Lower leg skin (tissue), 3 donors: ENCODE measurements at regions not wholly inside any gene's neighbourhood (a gene's known extent, or its start where the extent isn't known, plus 50 kb on each side); places are given as distances from the start of the nearest gene placed in this dataset.

ENCODE experiments used
- POLR2A ChIP-seq, 2 donors: fragments of 450-650 bp; IDR thresholded peaks; one replicate each; pipeline ENCODE4 v1.6.1; 2016 to 2017; ENCODE audit warnings: antibody characterized with exemption in 2 of 2, mild to moderate bottlenecking in 1 of 2, moderate library complexity in 1 of 2
- TF ChIP-seq, protein P1 (sequence below), 3 donors: fragments of 450-650 bp; IDR thresholded peaks; one replicate each; pipeline ENCODE4 v1.5.1; 2016; ENCODE audit warnings: antibody characterized with exemption in 3 of 3, mild to moderate bottlenecking in 3 of 3, moderate library complexity in 2 of 3

- TF ChIP-seq, protein P1, sequence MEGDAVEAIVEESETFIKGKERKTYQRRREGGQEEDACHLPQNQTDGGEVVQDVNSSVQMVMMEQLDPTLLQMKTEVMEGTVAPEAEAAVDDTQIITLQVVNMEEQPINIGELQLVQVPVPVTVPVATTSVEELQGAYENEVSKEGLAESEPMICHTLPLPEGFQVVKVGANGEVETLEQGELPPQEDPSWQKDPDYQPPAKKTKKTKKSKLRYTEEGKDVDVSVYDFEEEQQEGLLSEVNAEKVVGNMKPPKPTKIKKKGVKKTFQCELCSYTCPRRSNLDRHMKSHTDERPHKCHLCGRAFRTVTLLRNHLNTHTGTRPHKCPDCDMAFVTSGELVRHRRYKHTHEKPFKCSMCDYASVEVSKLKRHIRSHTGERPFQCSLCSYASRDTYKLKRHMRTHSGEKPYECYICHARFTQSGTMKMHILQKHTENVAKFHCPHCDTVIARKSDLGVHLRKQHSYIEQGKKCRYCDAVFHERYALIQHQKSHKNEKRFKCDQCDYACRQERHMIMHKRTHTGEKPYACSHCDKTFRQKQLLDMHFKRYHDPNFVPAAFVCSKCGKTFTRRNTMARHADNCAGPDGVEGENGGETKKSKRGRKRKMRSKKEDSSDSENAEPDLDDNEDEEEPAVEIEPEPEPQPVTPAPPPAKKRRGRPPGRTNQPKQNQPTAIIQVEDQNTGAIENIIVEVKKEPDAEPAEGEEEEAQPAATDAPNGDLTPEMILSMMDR (IDR thresholded peaks at IDR 0.05), result no peak
- TF ChIP-seq POLR2A (IDR thresholded peaks at IDR 0.05), result no peak
These were observed 2036.2 kb upstream of the PIK3C3 start for GRCh38 chr18:39918847-39919246.
